B cell (primary cell): ENCODE measurements at regions not wholly inside any gene's neighbourhood (a gene's known extent, or its start where the extent isn't known, plus 50 kb on each side); places are given as distances from the start of the nearest gene placed in this dataset.

Source experiments
- ATAC-seq: fragments of 200-7000 bp; cut with Tn5 transposase; one replicate; pipeline ENCODE4 v1.10.0; 2021; ENCODE audit warnings: low read depth, mild to moderate bottlenecking, moderate number of reproducible peaks, moderate library complexity
- CTCF ChIA-PET: fragments of 350-600 bp; sonication (Branson Sonifier 250); formaldehyde crosslinking; loops from one replicate; lab custom pipeline; 2021; ENCODE audit warnings: antibody characterized with exemption, inconsistent platforms; lab: Charles Lee
- POLR2A ChIA-PET: fragments of 350-600 bp; sonication (Branson Sonifier 250); formaldehyde crosslinking; loops from one replicate; lab custom pipeline; 2021; ENCODE audit warnings: antibody characterized with exemption; lab: Charles Lee
- DNase-seq: peaks from one replicate; pipeline ENCODE4 v3.0.0; 2013
- H2AFZ ChIP-seq: 2 replicates; pipeline ENCODE4 v1.6.1; 2012; ENCODE audit warnings: mild to moderate bottlenecking, low read depth, low read length; ENCODE audit not compliant: insufficient read depth, poor library complexity, severe bottlenecking
- H3K27ac ChIP-seq, 2 donors: 1 replicate in 1 of 2; 2 replicates in 1 of 2; pipeline ENCODE4 v1.5.1; 2012 to 2013; ENCODE audit warnings: low read length in 2 of 2, mild to moderate bottlenecking in 2 of 2, moderate library complexity in 1 of 2
- H3K27me3 ChIP-seq, 4 experiments: fragments of 200-600 bp in 1 of 4; sonication (generic) in 1 of 4; replicated peaks in 1 of 4; 1 replicate in 2 of 4; 2 replicates in 2 of 4; pipeline versions ENCODE4 v1.6.1 to v1.7.0; 2013 to 2016; ENCODE audit warnings: low read length in 3 of 4, mild to moderate bottlenecking in 2 of 4, mixed read lengths in 1 of 4, moderate library complexity in 1 of 4; ENCODE audit not compliant: insufficient read depth in 4 of 4, control insufficient read depth in 3 of 4; ENCODE audit errors: control extremely low read depth in 1 of 4
- H3K36me3 ChIP-seq, 2 experiments: replicated peaks in 1 of 2; 1 replicate in 1 of 2; 2 replicates in 1 of 2; pipeline versions ENCODE4 v1.6.1 to v1.7.1; 2013; ENCODE audit warnings: low read length in 1 of 2; ENCODE audit not compliant: insufficient read depth in 2 of 2, control insufficient read depth in 1 of 2; ENCODE audit errors: control extremely low read depth in 1 of 2, extremely low read depth in 1 of 2
- H3K4me1 ChIP-seq, 2 donors: fragments of 200-600 bp in 1 of 2; sonication (generic) in 1 of 2; 1 replicate in 1 of 2; 2 replicates in 1 of 2; pipeline versions ENCODE4 v1.5.1 to v1.6.1; 2013 to 2017; ENCODE audit warnings: low read length in 2 of 2; ENCODE audit not compliant: control insufficient read depth in 2 of 2, insufficient read depth in 2 of 2
- H3K4me2 ChIP-seq: replicated peaks from 2 replicates; pipeline ENCODE3; 2012; ENCODE audit warnings: mild to moderate bottlenecking, low read depth, low read length; ENCODE audit not compliant: poor library complexity, severe bottlenecking
- H3K4me3 ChIP-seq, 5 experiments: fragments of 200-600 bp in 1 of 5; sonication (generic) in 1 of 5; 1 replicate in 3 of 5; 2 replicates in 2 of 5; pipeline versions ENCODE4 v1.5.1 to v1.7.0; 2011 to 2016; ENCODE audit warnings: low read length in 4 of 5, mild to moderate bottlenecking in 4 of 5, low read depth in 2 of 5, control low read depth in 1 of 5, moderate library complexity in 1 of 5; ENCODE audit not compliant: insufficient read depth in 1 of 5; ENCODE audit errors: control extremely low read depth in 1 of 5, extremely low read depth in 1 of 5
- H3K79me2 ChIP-seq: fragments of 200-600 bp; sonication (generic); one replicate; pipeline ENCODE4 v1.6.0; 2016; ENCODE audit warnings: low read length; ENCODE audit not compliant: control insufficient read depth, insufficient read depth
- H3K9ac ChIP-seq: fragments of 200-600 bp; sonication (generic); 2 replicates; pipeline ENCODE4 v1.6.1; 2017; ENCODE audit warnings: mild to moderate bottlenecking, low read length, moderate library complexity
- H3K9me3 ChIP-seq, 3 donors: one replicate each; pipeline versions ENCODE4 v1.6.1 to v1.7.1; 2013; ENCODE audit warnings: low read length in 2 of 3; ENCODE audit not compliant: control insufficient read depth in 2 of 3, insufficient read depth in 1 of 3; ENCODE audit errors: control extremely low read depth in 1 of 3
- H4K20me1 ChIP-seq: 2 replicates; pipeline ENCODE4 v1.6.0; 2012; ENCODE audit warnings: mild to moderate bottlenecking, low read length; ENCODE audit not compliant: insufficient read depth, control insufficient read depth, poor library complexity, severe bottlenecking
- H3K27ac Mint-ChIP-seq: one replicate; pipeline ENCODE4 v1.8.0; 2021; ENCODE audit warnings: mixed read lengths
- H3K27me3 Mint-ChIP-seq: one replicate; pipeline ENCODE4 v1.8.0; 2021; ENCODE audit warnings: mixed read lengths
- H3K4me1 Mint-ChIP-seq: one replicate; pipeline ENCODE4 v1.8.0; 2021; ENCODE audit warnings: mixed read lengths
- H3K4me3 Mint-ChIP-seq: one replicate; pipeline ENCODE4 v1.8.0; 2021; ENCODE audit warnings: mixed read lengths
- H3K9me3 Mint-ChIP-seq: one replicate; pipeline ENCODE4 v1.8.0; 2022; ENCODE audit warnings: mixed read lengths; ENCODE audit not compliant: insufficient read depth
- CTCF ChIP-seq: fragments of 200-600 bp; IDR thresholded peaks from one replicate; pipeline ENCODE4 v1.8.0; 2022; ENCODE audit warnings: antibody characterized with exemption, mild to moderate bottlenecking
- EZH2 ChIP-seq: IDR thresholded peaks from 2 replicates; pipeline ENCODE4 v1.6.1; 2012; ENCODE audit warnings: borderline replicate concordance, low read depth, mild to moderate bottlenecking, moderate library complexity, low read length; ENCODE audit not compliant: insufficient read depth, poor library complexity, severe bottlenecking
- whole genome bisulfite sequencing: methylation state at CpG from one replicate; pipeline ENCODE4 v1.1.5; 2013; ENCODE audit warnings: missing lambda C conversion rate; ENCODE audit not compliant: insufficient coverage; 5-methylcytosine and 5-hydroxymethylcytosine counted together
- intact Hi-C: fragments of 100-400 bp; cut with micrococcal nuclease; formaldehyde crosslinking; loops from one replicate; pipeline ENCODE4 v1.10.0; 2022

- Histone ChIP-seq H3K4me1 (no peaks in the 10 kb centered on the region), H3K4me3 (no peak overlapping the region), H3K27me3 (peaks cover 0 to 18% (median 3%) of the 10 kb centered on the region in 4 experiments), H3K79me2 (no peaks in the 10 kb centered on the region), H3K9me3 (no peaks in the 10 kb centered on the region), H3K27ac (no peak overlapping the region), H3K36me3 (no peaks in the 10 kb centered on the region), H3K4me2 (no peak overlapping the region), H4K20me1 (no peaks in the 10 kb centered on the region), H3K9ac (no peak overlapping the region), H2AFZ (no peak overlapping the region)
- Mint-ChIP-seq H3K9me3 (peaks cover 6% of the 10 kb centered on the region), H3K27me3 (peaks cover 33% of the 10 kb centered on the region), H3K4me3 (no peak overlapping the region), H3K4me1 (no peaks in the 10 kb centered on the region), H3K27ac (no peak overlapping the region)
- ATAC-seq (no peak), DNase-seq (no peak)
- ChIA-PET CTCF (no interaction called here), POLR2A (no interaction called here)
- WGBS: 60% methylated on average over 1 of the region's 4 CpGs
- intact Hi-C loops: no loop called here
- TF ChIP-seq CTCF (no peak), EZH2 (no peak)
Measured at GRCh38 chr9:34825775-34826174, 115.8 kb upstream of the CCL21 start.

- Mint-ChIP-seq H3K27ac (no peak overlapping the region), H3K4me1 (no peaks in the 10 kb centered on the region), H3K9me3 (peaks cover 10% of the 10 kb centered on the region), H3K27me3 (peaks cover 28% of the 10 kb centered on the region), H3K4me3 (no peak overlapping the region)
- DNase-seq: no peak
- Histone ChIP-seq H3K4me1 (no peaks in the 10 kb centered on the region), H3K4me2 (no peak overlapping the region), H3K9ac (no peak overlapping the region), H3K4me3 (no peak overlapping the region), H3K36me3 (no peaks in the 10 kb centered on the region), H3K79me2 (no peaks in the 10 kb centered on the region), H4K20me1 (no peaks in the 10 kb centered on the region), H3K27me3 (peaks cover 0 to 18% (median 3%) of the 10 kb centered on the region in 4 experiments), H3K27ac (no peak overlapping the region), H3K9me3 (peaks cover 0 to 5% (median 0%) of the 10 kb centered on the region in 3 donors), H2AFZ (no peak overlapping the region)
- no peak for ATAC-seq
- no peak for TF ChIP-seq CTCF
- no peak for TF ChIP-seq EZH2
- WGBS: 76% methylated on average over 2 of the region's 4 CpGs
- intact Hi-C loops: no loop called here
- CTCF ChIA-PET: no interaction called here
- POLR2A ChIA-PET: no interaction called here
Measured at GRCh38 chr9:34823778-34824177, 113.8 kb upstream of the CCL21 start.
